ENCODE measurements at regions not wholly inside any gene's neighbourhood (a gene's known extent, or its start where the extent isn't known, plus 50 kb on each side); places are given as distances from the start of the nearest gene placed in this dataset.

DNA sequence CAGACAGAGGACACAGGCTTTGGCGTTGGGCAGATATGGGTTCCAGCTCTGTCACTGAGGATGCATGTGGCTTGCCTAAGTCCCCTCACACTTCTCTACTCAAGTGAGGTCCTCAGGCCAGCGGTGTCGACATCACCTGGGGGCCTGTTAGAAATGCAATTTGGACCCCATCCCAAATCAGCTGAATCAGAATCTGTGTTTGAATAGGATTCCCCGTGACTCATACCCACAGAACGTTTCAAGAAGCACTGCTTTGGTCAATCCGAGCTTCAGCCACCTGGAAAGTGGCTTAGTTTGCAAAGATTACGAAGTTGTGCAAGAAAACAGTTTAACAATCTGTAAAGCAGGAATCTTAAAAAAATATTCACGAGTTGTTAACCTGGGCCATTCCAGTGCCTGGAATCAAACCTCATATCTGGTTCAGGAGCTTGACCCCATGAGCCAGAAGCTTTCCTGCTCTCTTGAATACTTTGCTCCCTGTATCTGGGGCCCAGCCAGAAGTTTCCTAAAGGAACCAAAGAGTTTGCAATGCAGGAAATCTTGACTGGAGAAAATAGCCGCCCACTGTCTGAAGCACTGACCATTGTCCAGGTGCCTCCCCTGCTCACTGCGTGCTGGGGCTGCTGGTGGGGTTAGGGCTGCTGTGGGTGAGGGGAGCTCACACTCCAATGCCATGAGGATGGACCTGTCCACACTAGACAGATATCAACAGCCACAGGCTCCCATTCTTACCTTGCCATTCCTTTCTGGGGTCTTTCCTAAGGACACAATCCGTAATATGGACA lies 208.5 kb upstream of the LINGO1 start:
- Histone ChIP-seq H3K27me3 (peaks cover 22% of the 10 kb centered on the region), H3K4me1 (no peaks in the 10 kb centered on the region), H3K36me3 (no peaks in the 10 kb centered on the region), H3K27ac (no peak overlapping the region), H3K4me3 (no peak overlapping the region), H3K9me3 (no peaks in the 10 kb centered on the region)
- intact Hi-C loops (cut with DNase I), result no loop called here
- ATAC-seq (peak; percentile 47), DNase-seq (peak; percentile 71)
- TF ChIP-seq, protein P1, sequence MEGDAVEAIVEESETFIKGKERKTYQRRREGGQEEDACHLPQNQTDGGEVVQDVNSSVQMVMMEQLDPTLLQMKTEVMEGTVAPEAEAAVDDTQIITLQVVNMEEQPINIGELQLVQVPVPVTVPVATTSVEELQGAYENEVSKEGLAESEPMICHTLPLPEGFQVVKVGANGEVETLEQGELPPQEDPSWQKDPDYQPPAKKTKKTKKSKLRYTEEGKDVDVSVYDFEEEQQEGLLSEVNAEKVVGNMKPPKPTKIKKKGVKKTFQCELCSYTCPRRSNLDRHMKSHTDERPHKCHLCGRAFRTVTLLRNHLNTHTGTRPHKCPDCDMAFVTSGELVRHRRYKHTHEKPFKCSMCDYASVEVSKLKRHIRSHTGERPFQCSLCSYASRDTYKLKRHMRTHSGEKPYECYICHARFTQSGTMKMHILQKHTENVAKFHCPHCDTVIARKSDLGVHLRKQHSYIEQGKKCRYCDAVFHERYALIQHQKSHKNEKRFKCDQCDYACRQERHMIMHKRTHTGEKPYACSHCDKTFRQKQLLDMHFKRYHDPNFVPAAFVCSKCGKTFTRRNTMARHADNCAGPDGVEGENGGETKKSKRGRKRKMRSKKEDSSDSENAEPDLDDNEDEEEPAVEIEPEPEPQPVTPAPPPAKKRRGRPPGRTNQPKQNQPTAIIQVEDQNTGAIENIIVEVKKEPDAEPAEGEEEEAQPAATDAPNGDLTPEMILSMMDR (IDR thresholded peaks at IDR 0.05), result no peak

DNA sequence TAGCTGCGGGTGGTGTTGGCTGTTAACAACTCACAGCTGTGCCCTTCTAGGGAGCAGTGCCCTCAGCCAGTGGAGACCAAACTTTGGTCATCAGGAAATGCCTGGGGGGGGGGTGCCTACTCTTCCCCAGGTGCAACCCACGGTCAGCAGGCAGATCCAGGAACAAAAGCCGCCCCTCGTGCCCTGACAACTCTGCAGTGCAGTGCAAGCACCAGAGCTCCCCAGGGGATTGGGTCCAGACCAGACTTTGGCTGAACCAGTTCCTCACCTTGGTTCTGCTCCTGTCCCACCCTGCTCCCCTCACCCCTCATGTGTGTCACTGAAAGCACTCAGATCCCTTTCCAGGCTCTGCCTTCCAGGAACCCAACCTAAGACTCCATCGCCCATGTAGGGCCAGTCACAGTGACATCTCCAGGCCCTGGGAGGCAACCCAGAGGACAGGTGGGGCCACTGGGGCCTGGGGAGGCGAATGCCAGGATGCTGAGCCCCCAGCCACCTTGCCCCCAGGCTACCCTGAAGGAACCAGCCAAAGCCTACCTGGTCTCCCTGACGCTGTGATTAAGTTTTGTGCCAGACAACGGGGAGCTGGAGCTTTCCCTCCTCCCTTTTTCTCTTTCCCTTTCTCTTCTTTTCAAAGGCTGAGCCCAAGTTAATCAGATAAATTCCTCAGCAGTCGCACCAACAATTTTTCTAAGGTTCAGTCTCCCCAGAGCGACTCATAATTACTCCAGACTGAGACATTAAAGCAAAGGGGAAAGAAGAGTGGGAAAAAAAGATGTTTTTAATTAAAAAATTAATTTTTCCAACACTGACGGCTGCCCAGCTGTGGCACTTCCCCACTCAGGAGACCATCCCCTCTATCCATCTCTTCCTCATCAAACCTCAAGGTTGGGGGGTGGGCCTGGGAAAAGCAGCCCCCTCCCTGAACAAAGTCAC lies 207.5 kb upstream of the LINGO1 start:
- Histone ChIP-seq H3K4me1 (no peaks in the 10 kb centered on the region), H3K9me3 (no peaks in the 10 kb centered on the region), H3K27ac (no peak overlapping the region), H3K27me3 (peaks cover 15% of the 10 kb centered on the region), H3K36me3 (no peaks in the 10 kb centered on the region), H3K4me3 (no peak overlapping the region)
- ATAC-seq (peak; percentile 5), DNase-seq (peak; percentile 46)
- TF ChIP-seq, protein P1 (IDR thresholded peaks at IDR 0.05), result no peak
- intact Hi-C loops (cut with DNase I), result no loop called here

DNA sequence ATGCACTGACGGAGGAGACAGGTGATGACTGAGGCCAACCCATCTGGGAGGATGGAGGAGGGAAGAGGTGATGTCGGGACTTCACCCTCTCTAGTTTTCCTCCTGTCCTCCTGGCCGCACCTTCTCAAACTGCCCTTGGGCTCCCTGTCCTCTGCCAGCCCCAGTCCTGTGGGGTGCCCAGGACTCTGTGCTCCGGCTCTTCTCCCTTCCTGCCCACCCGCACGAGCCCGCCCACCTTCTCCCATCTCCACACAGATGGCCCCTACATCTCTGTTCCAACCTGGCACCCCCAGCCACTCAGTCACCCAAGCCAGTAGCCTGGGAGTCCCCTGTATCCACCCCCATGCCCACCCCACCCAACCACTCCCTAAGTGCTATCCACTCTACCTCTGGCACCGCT lies 206.7 kb upstream of the LINGO1 start:
- intact Hi-C loops (cut with DNase I), result no loop called here
- no peak for ATAC-seq
- Histone ChIP-seq H3K4me1 (no peaks in the 10 kb centered on the region), H3K27ac (no peak overlapping the region), H3K4me3 (no peak overlapping the region), H3K36me3 (no peaks in the 10 kb centered on the region), H3K9me3 (no peaks in the 10 kb centered on the region), H3K27me3 (peaks cover 15% of the 10 kb centered on the region)
- peak; percentile 41 for DNase-seq
- TF ChIP-seq, protein P1 (IDR thresholded peaks at IDR 0.05), result no peak

DNA sequence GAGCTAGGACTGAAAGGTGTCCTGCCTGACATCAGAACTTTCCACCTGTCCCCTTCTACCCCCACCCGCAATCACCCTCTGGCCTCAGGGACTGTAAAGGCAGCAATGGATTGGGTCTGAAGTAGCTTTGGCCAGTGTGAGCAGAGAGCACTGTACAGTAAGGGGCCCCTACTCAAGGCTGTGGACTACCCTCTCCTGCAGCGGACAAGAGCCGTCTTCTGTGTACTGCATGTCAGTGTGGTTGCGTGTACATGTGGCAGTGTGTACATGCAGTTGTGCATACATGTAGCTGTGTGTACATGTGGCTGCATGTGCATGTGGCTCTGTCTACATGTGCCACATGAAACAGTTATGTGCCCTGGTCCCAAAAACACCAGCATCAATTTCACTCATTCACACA lies 205.9 kb upstream of the LINGO1 start:
- DNase-seq, result peak; percentile 39
- TF ChIP-seq, protein P1 (IDR thresholded peaks at IDR 0.05), result no peak
- Histone ChIP-seq H3K4me1 (no peaks in the 10 kb centered on the region), H3K27ac (no peak overlapping the region), H3K27me3 (peaks cover 15% of the 10 kb centered on the region), H3K4me3 (no peak overlapping the region), H3K9me3 (no peaks in the 10 kb centered on the region), H3K36me3 (no peaks in the 10 kb centered on the region)
- intact Hi-C loops (cut with DNase I), result no loop called here
- ATAC-seq, result no peak

DNA sequence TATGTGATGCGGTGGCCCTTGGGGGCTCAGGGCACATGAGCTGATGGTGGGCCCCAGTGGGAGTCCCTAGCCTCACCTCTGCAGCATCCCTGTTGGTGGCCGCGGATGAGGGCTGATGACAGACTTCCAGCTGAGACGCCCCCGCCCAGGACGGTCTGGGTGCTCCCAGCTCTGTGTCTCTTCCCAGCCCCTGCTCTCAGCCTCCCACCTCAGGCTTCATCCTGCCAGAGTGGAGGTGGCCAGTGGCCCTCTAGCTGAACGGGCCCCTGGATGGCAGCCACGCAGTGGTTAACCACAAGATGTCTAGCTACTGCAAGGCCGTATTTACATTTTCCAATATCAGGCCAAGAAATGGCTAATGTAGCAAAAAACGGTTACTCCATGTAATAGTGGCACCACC lies 205.3 kb upstream of the LINGO1 start:
- no peaks in the 10 kb centered on the region for H3K9me3 ChIP-seq
- peaks cover 15% of the 10 kb centered on the region for H3K27me3 ChIP-seq
- H3K36me3 ChIP-seq, result no peaks in the 10 kb centered on the region
- H3K4me1 ChIP-seq, result no peaks in the 10 kb centered on the region
- TF ChIP-seq, protein P1 (IDR thresholded peaks at IDR 0.05), result no peak
- ATAC-seq, result no peak
- H3K4me3 ChIP-seq, result no peak overlapping the region
- H3K27ac ChIP-seq, result no peak overlapping the region
- intact Hi-C loops (cut with DNase I), result no loop called here
- DNase-seq, result peak; percentile 31
